ENCODE measurements at regions not wholly inside any gene's neighbourhood (a gene's known extent, or its start where the extent isn't known, plus 50 kb on each side); places are given as distances from the start of the nearest gene placed in this dataset.

GRCh38 chr4:81634766-81635549, 163.3 kb upstream of the RASGEF1B start:
- TF ChIP-seq SUZ12 (IDR thresholded peaks at IDR 0.05), result no peak
- no peak for TF ChIP-seq BHLHE40 (IDR thresholded peaks at IDR 0.05; ENCODE audit: borderline replicate concordance)
- no peak for TF ChIP-seq TARDBP (IDR thresholded peaks at IDR 0.05)
- no peak for TF ChIP-seq ELF4 (IDR thresholded peaks at IDR 0.05)
- no peak for TF ChIP-seq FOXK2 (IDR thresholded peaks at IDR 0.05)
- TF ChIP-seq ARNT (IDR thresholded peaks at IDR 0.05), result no peak
- no peak for TF ChIP-seq L3MBTL2 (conservative IDR thresholded peaks at IDR 0.05)
- TF ChIP-seq NFRKB (IDR thresholded peaks at IDR 0.05), result no peak
- TF ChIP-seq FOXA1 (IDR thresholded peaks at IDR 0.05), result no peak
- no peak for TF ChIP-seq FOXM1 (IDR thresholded peaks at IDR 0.05; ENCODE audit: borderline replicate concordance)

Data from HEK293T (cell line).